SK-N-SH treated with all-trans-retinoic acid at 6 μM for 48 hours (cell line): ENCODE measurements at regions not wholly inside any gene's neighbourhood (a gene's known extent, or its start where the extent isn't known, plus 50 kb on each side); places are given as distances from the start of the nearest gene placed in this dataset.

ENCODE experiments used
- ARNTL ChIP-seq: fragments of 450-650 bp; formaldehyde crosslinking; IDR thresholded peaks from 2 replicates; pipeline ENCODE4 v1.5.0; 2020; ENCODE audit warnings: low read depth, mild to moderate bottlenecking, moderate library complexity, borderline replicate concordance
- ISL1 ChIP-seq: fragments of 250-450 bp; sonication (Bioruptor Pico); IDR thresholded peaks from 2 replicates; pipeline ENCODE4 v2.1.2; 2022; ENCODE audit warnings: mild to moderate bottlenecking, moderate library complexity
- PATZ1 ChIP-seq: fragments of 250-450 bp; sonication (Bioruptor Pico); IDR thresholded peaks from 2 replicates; pipeline ENCODE4 v1.8.0; 2020; ENCODE audit warnings: mild to moderate bottlenecking, moderate library complexity, borderline replicate concordance
- ZFP3 ChIP-seq: fragments of 250-450 bp; sonication (Bioruptor Pico); IDR thresholded peaks from 2 replicates; pipeline ENCODE4 v1.5.0; 2020; ENCODE audit warnings: mild to moderate bottlenecking, moderate library complexity
- ZNF8 ChIP-seq: fragments of 450-650 bp; formaldehyde crosslinking; IDR thresholded peaks from 2 replicates; pipeline ENCODE4 v1.5.0; 2020; ENCODE audit warnings: mild to moderate bottlenecking, moderate library complexity
- TF ChIP-seq, protein P1 (sequence below): fragments of 250-450 bp; sonication (Bioruptor Pico); IDR thresholded peaks from 2 replicates; pipeline ENCODE4 v1.5.1; 2020; ENCODE audit warnings: low read depth, mild to moderate bottlenecking, moderate library complexity

DNA sequence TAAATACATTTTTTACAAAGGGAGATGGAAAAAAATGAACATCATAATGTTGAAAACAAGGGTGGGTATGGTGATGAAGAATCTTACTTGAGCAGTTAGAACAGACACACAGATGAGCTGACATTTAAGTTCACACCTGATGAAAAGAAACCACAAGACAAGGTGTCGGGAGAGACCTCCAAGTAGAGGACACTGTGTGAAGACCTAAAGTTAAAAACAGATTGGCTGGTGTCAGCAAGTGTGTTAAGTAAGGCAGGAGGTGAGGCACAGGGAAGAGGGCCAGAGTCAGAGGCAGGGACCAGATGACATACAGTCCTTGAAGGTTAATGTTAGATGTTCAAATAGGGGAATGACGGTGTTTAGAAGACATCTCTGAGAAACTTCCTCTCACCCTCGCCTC is 236.8 kb downstream of the FAT3 start:
- TF ChIP-seq ZNF8 (CRISPR knock-in tag) (no peak), ISL1 (no peak), ARNTL (CRISPR knock-in tag) (no peak), PATZ1 (CRISPR knock-in tag) (no peak), ZFP3 (CRISPR knock-in tag) (no peak)
- TF ChIP-seq, protein P1, sequence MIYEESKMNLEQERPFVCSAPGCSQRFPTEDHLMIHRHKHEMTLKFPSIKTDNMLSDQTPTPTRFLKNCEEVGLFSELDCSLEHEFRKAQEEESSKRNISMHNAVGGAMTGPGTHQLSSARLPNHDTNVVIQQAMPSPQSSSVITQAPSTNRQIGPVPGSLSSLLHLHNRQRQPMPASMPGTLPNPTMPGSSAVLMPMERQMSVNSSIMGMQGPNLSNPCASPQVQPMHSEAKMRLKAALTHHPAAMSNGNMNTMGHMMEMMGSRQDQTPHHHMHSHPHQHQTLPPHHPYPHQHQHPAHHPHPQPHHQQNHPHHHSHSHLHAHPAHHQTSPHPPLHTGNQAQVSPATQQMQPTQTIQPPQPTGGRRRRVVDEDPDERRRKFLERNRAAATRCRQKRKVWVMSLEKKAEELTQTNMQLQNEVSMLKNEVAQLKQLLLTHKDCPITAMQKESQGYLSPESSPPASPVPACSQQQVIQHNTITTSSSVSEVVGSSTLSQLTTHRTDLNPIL (CRISPR knock-in tag) = no peak
